Ascending aorta (tissue), 2 donors: ENCODE measurements at regions not wholly inside any gene's neighbourhood (a gene's known extent, or its start where the extent isn't known, plus 50 kb on each side); places are given as distances from the start of the nearest gene placed in this dataset.

Experiments used
- DNase-seq, 2 donors: peaks; one replicate each; pipeline ENCODE4 v3.0.0-alpha.2; 2019; ENCODE audit warnings: low spot score in 2 of 2
- H3K27ac ChIP-seq, 2 donors: fragments of 200-600 bp; sonication (generic); one replicate each; pipeline ENCODE4 v1.5.1; 2016 to 2017; ENCODE audit warnings: mild to moderate bottlenecking in 1 of 2
- H3K27me3 ChIP-seq: fragments of 200-600 bp; sonication (generic); one replicate; pipeline ENCODE4 v1.5.1; 2017
- H3K36me3 ChIP-seq, 2 donors: fragments of 200-600 bp; sonication (generic); one replicate each; pipeline ENCODE4 v1.5.1; 2016
- H3K4me1 ChIP-seq, 2 donors: fragments of 200-600 bp; sonication (generic); one replicate each; pipeline ENCODE4 v1.5.1; 2016 to 2017; ENCODE audit warnings: mild to moderate bottlenecking in 1 of 2
- H3K4me3 ChIP-seq, 2 donors: fragments of 200-600 bp; sonication (generic); one replicate each; pipeline ENCODE4 v1.5.1; 2016 to 2017; ENCODE audit warnings: mild to moderate bottlenecking in 1 of 2
- H3K9me3 ChIP-seq, 2 donors: fragments of 200-600 bp; sonication (generic); one replicate each; pipeline ENCODE4 v1.5.1; 2016
- intact Hi-C: fragments of 100-400 bp; cut with DNase I; formaldehyde crosslinking; loops from one replicate; pipeline ENCODE4 v1.15.1; 2023
- TF ChIP-seq, protein P1 (sequence below), 3 experiments: fragments of 200-600 bp in 2 of 3; fragments of 450-650 bp in 1 of 3; sonication (generic) in 2 of 3; IDR thresholded peaks; one replicate each; pipeline ENCODE4 v1.5.1; 2016 to 2019; ENCODE audit warnings: antibody characterized with exemption in 3 of 3, mild to moderate bottlenecking in 1 of 3, moderate library complexity in 1 of 3

DNA sequence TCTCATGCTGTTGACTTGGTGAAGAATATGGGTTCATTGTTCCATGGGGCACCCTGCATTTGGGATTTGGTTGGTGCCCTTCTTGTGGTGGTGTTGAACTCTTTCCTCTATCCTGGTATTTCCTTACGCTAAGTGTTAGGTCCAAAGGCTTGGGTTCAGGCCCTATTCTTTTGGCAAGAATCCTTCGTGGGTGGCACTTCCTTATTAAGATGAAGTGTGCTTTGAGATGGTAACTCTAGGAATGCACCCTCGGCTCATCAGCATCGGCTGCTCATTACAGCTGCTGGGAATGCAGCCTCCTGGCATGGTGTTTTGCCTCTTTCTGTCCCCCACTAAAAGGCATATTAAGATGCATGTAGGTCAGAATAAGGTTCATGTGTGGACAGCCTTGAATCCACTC lies 380.7 kb downstream of the RPS24 start:
- no peaks in the 10 kb centered on the region for H3K27me3 ChIP-seq
- no peaks in the 10 kb centered on the region for H3K4me1 ChIP-seq
- H3K4me3 ChIP-seq: no peak overlapping the region
- peak in 1 of 2 donors; percentile 25 for DNase-seq
- H3K9me3 ChIP-seq: no peaks in the 10 kb centered on the region
- no peak overlapping the region for H3K27ac ChIP-seq
- no peaks in the 10 kb centered on the region for H3K36me3 ChIP-seq
- TF ChIP-seq, protein P1, sequence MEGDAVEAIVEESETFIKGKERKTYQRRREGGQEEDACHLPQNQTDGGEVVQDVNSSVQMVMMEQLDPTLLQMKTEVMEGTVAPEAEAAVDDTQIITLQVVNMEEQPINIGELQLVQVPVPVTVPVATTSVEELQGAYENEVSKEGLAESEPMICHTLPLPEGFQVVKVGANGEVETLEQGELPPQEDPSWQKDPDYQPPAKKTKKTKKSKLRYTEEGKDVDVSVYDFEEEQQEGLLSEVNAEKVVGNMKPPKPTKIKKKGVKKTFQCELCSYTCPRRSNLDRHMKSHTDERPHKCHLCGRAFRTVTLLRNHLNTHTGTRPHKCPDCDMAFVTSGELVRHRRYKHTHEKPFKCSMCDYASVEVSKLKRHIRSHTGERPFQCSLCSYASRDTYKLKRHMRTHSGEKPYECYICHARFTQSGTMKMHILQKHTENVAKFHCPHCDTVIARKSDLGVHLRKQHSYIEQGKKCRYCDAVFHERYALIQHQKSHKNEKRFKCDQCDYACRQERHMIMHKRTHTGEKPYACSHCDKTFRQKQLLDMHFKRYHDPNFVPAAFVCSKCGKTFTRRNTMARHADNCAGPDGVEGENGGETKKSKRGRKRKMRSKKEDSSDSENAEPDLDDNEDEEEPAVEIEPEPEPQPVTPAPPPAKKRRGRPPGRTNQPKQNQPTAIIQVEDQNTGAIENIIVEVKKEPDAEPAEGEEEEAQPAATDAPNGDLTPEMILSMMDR (IDR thresholded peaks at IDR 0.05): no peak
- intact Hi-C loops: no loop called here

DNA sequence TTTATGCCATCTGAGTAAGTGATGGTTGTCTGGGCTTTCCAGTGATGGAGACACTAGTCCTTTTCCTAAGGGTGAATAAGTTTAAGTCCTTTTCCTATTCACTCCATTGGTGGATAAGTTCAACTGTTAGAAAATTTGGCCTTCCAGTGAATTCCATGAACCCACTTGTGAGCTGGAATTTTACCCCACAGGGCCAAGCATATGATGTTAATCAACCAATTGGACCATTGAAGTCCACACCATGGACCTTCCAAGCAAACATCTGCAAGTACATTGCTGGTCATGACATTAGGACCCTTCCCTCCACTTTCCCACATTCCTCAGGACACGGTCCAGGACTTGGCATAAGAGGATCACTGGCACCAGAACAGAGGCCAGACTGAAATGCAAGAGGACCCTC lies 381.4 kb downstream of the RPS24 start:
- Histone ChIP-seq H3K36me3 (no peaks in the 10 kb centered on the region), H3K27ac (no peak overlapping the region), H3K9me3 (no peaks in the 10 kb centered on the region), H3K4me1 (no peaks in the 10 kb centered on the region), H3K27me3 (no peaks in the 10 kb centered on the region), H3K4me3 (no peak overlapping the region)
- TF ChIP-seq, protein P1 (IDR thresholded peaks at IDR 0.05): no peak
- intact Hi-C loops: no loop called here
- no peak for DNase-seq

DNA sequence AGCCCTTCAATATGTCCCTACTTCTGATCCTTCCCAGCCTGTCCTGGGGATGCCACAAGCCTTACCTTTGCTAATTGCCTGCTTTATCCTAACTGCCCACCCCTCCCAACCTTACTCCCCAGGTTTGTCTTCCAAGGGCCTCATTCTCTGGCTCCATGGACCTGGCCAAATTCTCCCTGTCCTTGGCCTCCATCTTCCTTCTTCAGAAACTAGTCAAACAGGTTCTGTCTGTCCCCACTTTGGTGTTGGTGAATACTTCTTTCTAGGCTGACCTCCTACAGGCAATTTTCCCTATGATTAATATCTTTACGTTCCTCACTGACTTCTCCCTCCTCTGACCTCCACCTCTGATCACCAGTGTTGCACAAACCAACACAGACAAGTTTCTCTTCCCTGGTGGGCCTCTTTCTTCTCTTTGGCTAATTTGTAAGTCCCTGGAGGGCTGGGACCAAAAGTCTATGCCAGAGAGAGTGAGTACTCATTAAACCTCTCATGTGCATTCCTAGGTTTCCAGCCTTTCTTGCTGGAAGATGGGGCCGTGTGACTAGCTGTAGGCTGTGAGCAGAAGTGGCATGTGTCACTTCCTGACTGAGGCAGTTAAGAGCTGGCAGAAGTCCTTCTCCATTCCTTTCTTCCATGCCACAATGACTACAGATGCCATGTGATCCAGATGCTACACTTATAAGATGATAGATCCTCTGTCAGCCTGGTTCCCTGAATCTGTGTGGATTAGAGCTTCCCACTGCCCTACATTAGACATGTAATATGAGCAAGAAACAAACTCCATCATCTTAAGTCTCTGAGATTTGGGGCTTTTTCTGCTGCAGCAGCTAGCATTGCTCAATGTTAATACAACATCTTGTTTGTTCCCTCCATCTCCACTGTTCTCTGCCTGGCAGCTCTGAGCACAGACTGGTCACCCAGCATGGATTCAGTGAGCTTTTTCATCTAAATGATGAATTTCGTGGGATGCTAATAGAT lies 382.7 kb downstream of the RPS24 start:
- intact Hi-C loops: no loop called here
- Histone ChIP-seq H3K27ac (no peak overlapping the region), H3K36me3 (no peaks in the 10 kb centered on the region), H3K4me1 (no peaks in the 10 kb centered on the region), H3K27me3 (no peaks in the 10 kb centered on the region), H3K9me3 (no peaks in the 10 kb centered on the region), H3K4me3 (no peak overlapping the region)
- TF ChIP-seq, protein P1 (IDR thresholded peaks at IDR 0.05): no peak
- peak in 1 of 2 donors; percentile 62 for DNase-seq

DNA sequence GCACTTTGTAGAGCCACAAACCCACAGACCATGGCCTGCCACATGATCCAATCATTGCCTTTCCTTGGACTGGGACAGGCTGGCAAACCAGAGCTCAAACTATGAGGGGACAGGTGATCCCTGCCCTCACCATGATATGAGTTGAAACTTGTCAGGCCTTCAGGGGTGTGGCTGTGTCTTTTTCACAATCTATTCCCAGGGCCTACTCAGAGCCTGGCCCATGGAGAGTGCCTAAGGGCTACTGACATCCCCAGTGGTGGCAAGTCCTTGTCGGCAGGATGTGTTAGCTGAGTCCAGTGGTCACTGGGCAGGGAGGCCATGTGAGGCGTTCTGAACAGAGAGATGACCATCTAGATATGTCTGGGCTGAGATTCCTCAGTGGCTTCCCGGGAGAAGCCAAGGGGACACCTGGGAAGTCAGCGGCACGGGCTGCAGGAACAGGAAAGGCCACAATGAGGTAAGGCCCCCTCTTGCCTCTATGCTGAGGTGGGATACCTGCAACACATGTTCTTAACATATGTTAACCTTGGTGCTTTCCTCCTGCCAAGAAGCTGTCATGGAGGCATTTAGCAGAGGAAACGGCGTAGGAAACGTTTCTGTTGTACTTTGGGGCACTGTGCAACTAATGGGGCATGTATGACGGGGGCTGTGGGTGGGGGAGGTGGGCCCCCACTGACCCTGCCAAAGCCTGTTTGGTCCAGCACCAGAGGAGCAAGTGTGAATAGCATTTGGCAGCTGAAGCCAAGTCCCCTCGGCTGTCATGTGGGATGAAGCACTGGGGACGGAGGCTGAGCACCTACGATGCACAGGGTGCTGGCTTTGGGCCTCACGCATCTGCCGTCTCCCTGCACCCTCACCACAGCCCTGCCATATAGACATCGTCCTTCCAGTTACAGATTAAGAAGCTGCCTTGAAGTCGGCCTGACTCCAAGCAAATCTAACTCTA lies 384.0 kb downstream of the RPS24 start:
- H3K36me3 ChIP-seq: no peaks in the 10 kb centered on the region
- no peaks in the 10 kb centered on the region for H3K27me3 ChIP-seq
- TF ChIP-seq, protein P1 (IDR thresholded peaks at IDR 0.05): no peak
- peak in 1 of 2 donors; percentile 35 for DNase-seq
- H3K9me3 ChIP-seq: no peaks in the 10 kb centered on the region
- no peak overlapping the region for H3K27ac ChIP-seq
- H3K4me1 ChIP-seq: no peaks in the 10 kb centered on the region
- intact Hi-C loops: no loop called here
- no peak overlapping the region for H3K4me3 ChIP-seq

DNA sequence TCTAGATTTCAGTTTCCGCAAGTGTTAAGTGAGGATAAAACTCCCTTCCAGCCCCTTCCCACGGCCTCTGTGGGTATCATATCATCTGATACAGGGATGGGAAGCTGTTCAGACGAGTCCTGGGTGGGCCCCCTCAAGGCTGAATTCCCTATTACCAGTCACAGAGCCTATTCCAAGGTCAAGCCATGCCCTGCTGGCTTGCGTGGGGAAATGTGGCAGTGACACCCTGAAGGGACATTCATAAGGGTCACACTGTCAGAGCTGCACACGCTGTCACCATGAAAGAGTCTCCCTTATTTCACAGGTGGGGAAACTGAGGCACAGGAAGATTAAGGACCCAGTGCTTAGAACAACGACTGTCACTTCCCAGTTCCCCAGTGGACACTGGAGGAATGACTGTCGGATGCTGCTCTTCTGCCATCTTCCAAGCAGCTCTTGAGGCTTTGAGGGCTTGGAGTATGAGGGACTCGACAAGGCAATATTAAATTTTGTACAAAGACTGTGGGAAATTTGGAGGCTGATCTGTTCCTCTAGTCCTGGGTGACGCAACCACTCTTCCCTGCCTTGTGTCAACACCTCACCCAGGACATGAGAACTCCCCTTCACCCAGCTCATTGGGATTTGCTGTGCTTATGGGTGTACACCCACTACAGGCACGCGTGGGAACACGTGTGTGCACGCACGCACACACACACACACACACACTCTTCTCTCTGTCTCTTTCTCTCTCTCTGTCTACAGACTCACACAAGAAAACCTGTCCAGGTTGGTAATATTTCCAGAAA lies 386.0 kb downstream of the RPS24 start:
- H3K27ac ChIP-seq: no peak overlapping the region
- intact Hi-C loops: no loop called here
- peak in 1 of 2 donors; percentile 46 for DNase-seq
- TF ChIP-seq, protein P1 (IDR thresholded peaks at IDR 0.05): no peak
- no peaks in the 10 kb centered on the region for H3K4me1 ChIP-seq
- no peak overlapping the region for H3K4me3 ChIP-seq
- H3K27me3 ChIP-seq: no peaks in the 10 kb centered on the region
- H3K36me3 ChIP-seq: no peaks in the 10 kb centered on the region
- no peaks in the 10 kb centered on the region for H3K9me3 ChIP-seq
